Embryonic facial prominence (tissue), 1 donor: ENCODE measurements at regions not wholly inside any gene's neighbourhood (a gene's known extent, or its start where the extent isn't known, plus 50 kb on each side); places are given as distances from the start of the nearest gene placed in this dataset.

Experiments
- DNase-seq: peaks from one replicate; pipeline ENCODE4 v3.0.0-alpha.2; 2016; ENCODE audit errors: extremely low spot score

DNA sequence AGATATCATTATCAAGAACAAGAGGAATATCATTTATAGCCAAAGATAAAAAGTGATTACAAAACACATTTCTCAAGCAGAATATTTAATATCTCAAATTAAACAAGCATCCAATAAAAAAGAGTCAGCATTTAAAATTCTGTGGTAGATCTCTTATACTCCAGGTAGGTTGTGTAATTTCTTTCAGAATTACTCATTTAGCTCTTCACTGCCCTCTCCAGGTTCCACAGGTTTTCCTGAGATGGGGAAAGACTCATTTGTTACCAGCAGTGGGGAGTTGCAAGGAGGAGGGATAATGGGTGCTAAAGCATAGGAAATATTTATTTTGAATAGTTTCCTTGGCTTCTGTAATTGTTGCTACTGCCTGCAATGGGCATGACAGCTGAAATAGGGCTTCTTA, 83.1 kb upstream of the RASGRP1 start:
- no peak for DNase-seq

- DNase-seq: no peak
Observed at GRCh38 chr15:38648121-38648843, 83.7 kb upstream of the RASGRP1 start.

DNA sequence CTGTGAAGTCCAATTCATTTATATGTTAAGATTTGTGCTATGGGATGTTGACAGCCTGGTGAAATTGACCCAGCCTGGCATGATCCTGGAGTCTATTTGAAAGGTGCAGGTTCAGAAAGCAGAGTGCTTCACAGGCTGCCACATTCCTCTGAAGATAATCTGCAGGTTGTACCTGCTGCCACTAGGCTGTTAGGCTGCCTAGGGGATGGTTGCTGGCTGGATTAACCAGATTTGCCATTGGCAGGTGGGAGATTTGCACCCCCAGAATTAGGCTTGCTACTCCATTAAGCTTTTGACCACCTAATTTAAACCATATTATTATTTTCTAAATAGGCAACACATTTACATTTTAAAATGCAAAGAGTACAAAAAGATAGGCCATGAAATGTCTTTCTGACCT, 85.8 kb upstream of the RASGRP1 start:
- no peak for DNase-seq

- no peak for DNase-seq
Observed at GRCh38 chr15:38650936-38651327, 86.3 kb upstream of the RASGRP1 start.

DNA sequence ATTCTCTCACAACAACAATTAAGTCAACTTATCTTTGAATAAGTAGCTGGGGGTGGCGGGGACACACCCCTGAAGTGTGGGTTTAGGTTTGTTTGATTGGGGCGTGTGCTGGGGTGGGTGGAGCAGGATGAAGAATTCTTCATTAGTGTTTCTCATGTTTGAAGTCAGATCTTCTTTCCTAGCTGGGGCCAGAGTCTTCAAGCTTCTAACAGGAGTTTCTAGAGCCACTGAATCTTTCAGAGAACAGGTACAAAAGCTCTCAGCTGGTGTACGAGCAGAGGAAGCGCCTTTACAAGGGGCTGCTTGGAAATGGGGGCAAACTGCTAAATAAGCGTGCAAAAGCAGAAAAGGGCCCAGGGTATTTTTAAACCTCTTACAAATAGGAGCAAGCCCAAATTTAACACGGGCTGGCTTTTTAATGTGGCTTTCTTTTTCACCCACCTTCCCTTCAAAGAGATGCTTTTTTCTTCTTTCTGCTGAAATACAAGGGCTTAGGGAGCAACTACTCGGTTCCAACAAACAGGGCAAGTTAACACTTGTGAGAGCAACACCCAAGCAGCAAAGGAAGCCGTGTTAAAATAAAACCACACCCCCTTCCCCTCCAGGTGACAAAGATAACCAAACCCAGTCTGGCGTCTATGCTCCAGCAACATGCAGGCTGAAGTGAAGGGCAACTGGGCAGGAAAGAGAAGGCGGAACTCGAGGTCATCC, 86.9 kb upstream of the RASGRP1 start:
- no peak for DNase-seq

GRCh38 chr15:38652183-38652794, 87.7 kb upstream of the RASGRP1 start:
- no peak for DNase-seq

DNA sequence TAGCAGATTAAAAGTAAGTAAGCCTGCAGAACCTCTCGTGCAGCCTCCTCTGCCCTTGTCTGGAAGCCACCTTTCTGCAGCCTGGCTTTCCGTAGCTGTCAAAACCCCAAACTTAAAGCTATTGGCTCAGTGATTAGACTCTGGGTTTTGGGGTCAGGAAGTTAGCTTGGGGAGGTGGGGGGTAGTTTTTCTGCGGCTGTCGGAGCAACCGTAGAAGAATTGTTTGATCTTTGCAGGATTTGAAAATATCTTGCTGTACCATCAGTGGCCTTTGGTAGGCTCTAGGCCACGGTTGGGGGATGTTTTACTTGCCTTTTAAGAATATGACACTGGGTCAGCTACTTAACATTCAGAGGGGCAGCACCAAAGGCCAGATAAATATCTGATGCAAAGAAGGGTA, 88.4 kb upstream of the RASGRP1 start:
- no peak for DNase-seq

DNA sequence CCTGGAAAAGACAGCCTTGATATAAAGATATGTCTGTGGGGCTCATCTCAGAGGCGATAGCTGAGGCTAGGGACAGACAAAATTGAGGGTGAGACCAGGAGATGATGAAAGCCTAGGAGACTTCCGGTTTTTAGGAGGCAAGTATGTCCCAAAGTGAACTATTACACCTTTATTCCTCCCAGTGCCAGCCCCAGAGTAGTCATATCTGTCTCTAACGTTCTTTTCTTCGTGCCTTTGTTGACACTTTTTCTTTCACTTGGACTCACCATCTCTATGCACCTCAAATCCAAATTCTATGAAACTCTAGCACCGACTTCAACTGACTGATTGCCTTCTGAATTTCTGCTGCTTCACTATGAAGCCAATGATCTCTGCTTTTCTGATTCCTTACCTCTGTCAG, 93.8 kb upstream of the RASGRP1 start:
- DNase-seq: no peak

- DNase-seq: no peak
Observed at GRCh38 chr15:38660738-38661137, 96.1 kb upstream of the RASGRP1 start.

DNA sequence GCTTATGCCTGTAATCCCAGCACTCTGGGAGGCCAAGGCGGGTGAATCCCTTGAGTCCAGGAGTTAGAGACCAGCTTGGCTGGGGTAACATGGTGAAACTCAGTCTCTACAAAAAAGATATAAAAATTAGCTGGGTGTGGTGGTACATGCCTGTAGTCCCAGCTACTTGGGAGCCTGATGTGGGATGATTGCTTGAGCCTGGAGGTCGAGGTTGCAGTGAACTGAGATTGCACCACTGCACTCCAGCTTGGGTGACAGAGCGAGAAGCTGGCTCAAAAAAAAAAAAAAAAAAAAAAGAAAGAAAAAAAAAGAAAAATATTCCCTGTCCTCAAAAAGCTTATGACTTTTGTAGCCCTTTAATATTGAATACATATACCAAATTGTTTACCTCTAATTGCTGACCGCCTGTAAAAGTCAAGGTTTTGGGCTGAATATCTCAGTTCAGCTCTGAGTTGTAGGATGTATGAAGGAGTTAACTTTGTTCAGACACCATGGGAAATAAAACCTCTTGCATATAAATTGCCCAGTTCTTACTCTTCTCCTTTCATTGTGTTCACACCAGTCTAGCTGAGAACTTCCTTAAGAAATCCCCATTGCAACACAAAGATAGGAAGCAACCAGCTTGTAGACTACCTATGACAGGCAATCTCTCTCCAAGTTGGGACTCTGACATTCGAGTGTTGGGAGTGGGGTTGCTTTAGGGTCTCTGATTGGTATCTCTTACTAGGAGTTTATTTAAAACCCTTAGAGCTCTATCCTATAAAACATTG, 97.6 kb upstream of the RASGRP1 start:
- DNase-seq: no peak

DNA sequence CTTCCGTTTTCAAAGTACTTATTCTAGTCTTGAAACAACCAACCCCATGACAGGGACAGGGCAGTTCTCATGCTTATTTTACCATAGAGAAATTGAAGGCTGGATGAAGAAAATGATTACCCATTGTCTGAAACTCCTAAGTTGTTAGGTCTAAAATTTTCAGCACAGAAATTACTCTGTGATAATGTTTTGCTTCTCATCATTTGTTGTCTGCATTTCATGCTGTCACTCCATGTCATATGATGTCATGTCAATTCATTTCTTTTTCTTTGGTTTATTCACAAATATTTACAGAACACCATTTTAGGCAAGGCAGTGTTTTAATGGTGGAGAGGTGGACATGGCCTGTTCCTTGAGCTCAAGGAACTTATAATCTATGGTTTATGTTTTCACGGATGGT, 98.2 kb upstream of the RASGRP1 start:
- no peak for DNase-seq

- DNase-seq: no peak
Observed at GRCh38 chr15:38665586-38666305, 101.1 kb upstream of the RASGRP1 start.

DNA sequence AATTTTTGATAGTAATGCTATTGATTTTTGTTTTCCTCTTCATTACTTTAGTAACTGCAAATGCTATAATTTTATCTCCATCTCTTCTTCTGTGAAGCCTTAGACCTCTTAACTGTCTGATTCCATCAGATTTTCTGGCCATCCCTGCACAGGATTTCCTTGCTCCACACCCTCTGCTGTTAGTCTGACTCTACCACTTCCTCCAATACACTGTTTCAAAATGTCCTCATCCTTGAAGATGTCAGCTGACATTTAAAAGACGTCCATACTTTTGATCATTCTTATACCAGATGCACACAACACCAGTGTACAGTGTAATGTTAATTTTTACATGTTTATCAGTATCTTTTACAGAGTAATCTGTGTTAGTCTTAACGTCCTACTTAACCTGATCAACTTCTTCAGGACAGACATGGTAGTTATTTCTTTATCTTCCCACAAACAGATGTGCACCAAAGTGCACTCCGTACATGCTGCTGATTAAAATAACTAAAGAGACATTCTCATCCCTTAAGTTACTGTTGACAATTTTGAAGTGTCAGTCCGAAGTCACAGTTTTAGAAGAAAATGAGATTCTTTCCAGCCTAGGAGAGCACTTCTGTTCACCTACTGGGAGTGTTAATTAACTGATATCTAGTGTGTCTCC, 102.4 kb upstream of the RASGRP1 start:
- DNase-seq: no peak

DNA sequence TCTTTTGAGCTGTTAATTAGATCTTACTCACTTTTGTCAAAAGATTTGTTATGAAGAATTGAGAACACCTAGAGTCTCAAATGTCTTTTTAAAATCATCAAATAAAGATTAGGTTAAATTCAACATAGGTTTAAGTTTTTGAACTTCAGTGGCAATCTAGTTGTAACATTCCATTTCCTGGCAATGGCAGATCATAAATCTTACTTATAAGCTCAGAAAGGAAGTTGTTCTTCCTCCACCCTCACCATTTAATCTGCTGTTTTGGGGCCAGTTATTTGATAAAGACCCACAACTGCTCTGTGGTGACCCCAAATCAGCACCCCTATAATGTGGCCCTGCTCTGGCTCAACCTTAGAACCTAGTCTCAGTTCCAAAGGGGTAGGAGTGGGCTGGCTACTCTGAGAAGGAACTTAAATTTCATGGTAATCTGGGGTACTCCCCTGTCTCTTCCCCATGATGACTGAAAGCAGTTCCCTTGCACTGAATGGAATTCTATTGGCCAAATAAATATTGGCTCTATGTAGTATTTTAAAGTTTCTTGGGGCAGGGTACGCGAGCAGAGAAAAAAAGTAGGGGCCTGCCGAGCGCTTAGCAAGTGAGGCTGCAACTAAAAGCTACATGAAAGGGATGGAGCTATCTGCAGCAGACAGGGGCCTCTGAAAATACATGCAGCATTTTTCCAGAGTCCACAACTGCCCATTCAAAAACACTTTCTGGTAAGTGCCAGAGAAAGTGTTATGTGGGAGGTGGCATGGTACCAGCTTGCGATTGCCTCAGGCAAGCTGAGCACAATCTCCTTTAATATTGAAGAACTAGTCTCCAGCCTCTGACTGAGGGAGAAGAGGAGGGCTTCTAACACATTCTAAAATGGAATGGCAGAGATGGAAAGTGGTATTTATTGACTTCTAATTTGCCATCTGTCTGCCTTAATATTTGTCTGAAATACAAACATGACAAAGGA, 103.6 kb upstream of the RASGRP1 start:
- no peak for DNase-seq

GRCh38 chr15:38668898-38669391, 104.3 kb upstream of the RASGRP1 start:
- no peak for DNase-seq

GRCh38 chr15:38670128-38671005, 105.8 kb upstream of the RASGRP1 start:
- no peak for DNase-seq

GRCh38 chr15:38671006-38671387, 106.4 kb upstream of the RASGRP1 start:
- DNase-seq: no peak

DNA sequence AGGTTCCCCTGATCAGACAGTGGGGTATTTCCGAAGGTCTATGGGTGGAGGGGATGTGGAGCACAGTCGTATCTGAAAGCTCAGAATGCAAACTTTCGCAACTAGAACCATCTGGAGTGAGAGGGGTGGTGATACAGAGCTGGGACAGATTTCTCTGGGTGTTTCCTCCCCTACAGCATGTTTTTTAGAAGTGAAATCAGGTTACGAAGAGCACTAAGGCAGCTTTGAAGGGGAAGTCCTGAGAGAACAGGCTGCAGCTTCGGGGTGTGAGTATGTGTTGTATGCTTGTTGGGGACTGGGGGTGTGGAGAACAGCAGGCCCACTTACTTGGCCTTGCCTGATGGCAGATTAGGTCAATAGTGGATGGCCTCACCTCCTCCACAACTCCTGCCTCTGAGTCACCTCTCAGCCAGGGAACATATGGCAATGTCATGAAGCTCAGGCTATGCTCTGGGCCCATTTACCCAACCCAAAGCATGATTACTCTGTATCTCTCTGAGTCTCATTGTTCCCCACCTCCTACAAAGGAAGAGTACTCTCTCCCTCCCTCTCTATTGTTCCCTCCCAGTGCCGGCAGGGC, 107.2 kb upstream of the RASGRP1 start:
- no peak for DNase-seq
